ENCODE measurements at regions not wholly inside any gene's neighbourhood (a gene's known extent, or its start where the extent isn't known, plus 50 kb on each side); places are given as distances from the start of the nearest gene placed in this dataset.

GRCh38 chr6:166743406-166744222 lies 116.6 kb upstream of the RPS6KA2 start:
- Histone ChIP-seq H3K27ac (ENCODE audit: low read length) (no peak overlapping the region), H3K4me3 (ENCODE audit: low read length) (no peak overlapping the region), H3K4me1 (ENCODE audit: control insufficient read depth, insufficient read depth, low read length) (peaks cover 4% of the 10 kb centered on the region), H3K9me3 (ENCODE audit: control insufficient read depth, insufficient read depth, low read length) (no peaks in the 10 kb centered on the region), H3K36me3 (ENCODE audit: control insufficient read depth, insufficient read depth, low read length) (no peaks in the 10 kb centered on the region), H3K27me3 (ENCODE audit: control insufficient read depth, insufficient read depth, low read length) (no peaks in the 10 kb centered on the region)
- no peak for DNase-seq (ENCODE audit: low read depth, low spot score)
- no CpG with 5 or more reads among the region's 21 CpGs for WGBS (ENCODE audit: insufficient coverage, insufficient read length)

- no peaks in the 10 kb centered on the region for H3K9me3 ChIP-seq (ENCODE audit: control insufficient read depth, insufficient read depth, low read length)
- WGBS (ENCODE audit: insufficient coverage, insufficient read length): no CpG with 5 or more reads among the region's 7 CpGs
- H3K36me3 ChIP-seq (ENCODE audit: control insufficient read depth, insufficient read depth, low read length): no peaks in the 10 kb centered on the region
- no peak overlapping the region for H3K27ac ChIP-seq (ENCODE audit: low read length)
- no peak overlapping the region for H3K4me3 ChIP-seq (ENCODE audit: low read length)
- no peak for DNase-seq (ENCODE audit: low read depth, low spot score)
- no peaks in the 10 kb centered on the region for H3K27me3 ChIP-seq (ENCODE audit: control insufficient read depth, insufficient read depth, low read length)
- peaks cover 4% of the 10 kb centered on the region for H3K4me1 ChIP-seq (ENCODE audit: control insufficient read depth, insufficient read depth, low read length)
Measured at GRCh38 chr6:166742981-166743380, 115.9 kb upstream of the RPS6KA2 start.

GRCh38 chr6:166739976-166740318 lies 112.9 kb upstream of the RPS6KA2 start:
- Histone ChIP-seq H3K36me3 (ENCODE audit: control insufficient read depth, insufficient read depth, low read length) (no peaks in the 10 kb centered on the region), H3K4me1 (ENCODE audit: control insufficient read depth, insufficient read depth, low read length) (no peaks in the 10 kb centered on the region; the same call in 1 of the 2 replicates), H3K4me3 (ENCODE audit: low read length) (no peak overlapping the region), H3K27me3 (ENCODE audit: control insufficient read depth, insufficient read depth, low read length) (no peaks in the 10 kb centered on the region), H3K27ac (ENCODE audit: low read length) (no peak overlapping the region), H3K9me3 (ENCODE audit: control insufficient read depth, insufficient read depth, low read length) (no peaks in the 10 kb centered on the region)
- no CpG with 5 or more reads among the region's 1 CpG for WGBS (ENCODE audit: insufficient coverage, insufficient read length)
- DNase-seq (ENCODE audit: low read depth, low spot score): no peak

GRCh38 chr6:166739117-166739975 lies 112.3 kb upstream of the RPS6KA2 start:
- Histone ChIP-seq H3K4me1 (ENCODE audit: control insufficient read depth, insufficient read depth, low read length) (no peaks in the 10 kb centered on the region; the same call in 1 of the 2 replicates), H3K27me3 (ENCODE audit: control insufficient read depth, insufficient read depth, low read length) (no peaks in the 10 kb centered on the region), H3K4me3 (ENCODE audit: low read length) (no peak overlapping the region), H3K9me3 (ENCODE audit: control insufficient read depth, insufficient read depth, low read length) (no peaks in the 10 kb centered on the region), H3K36me3 (ENCODE audit: control insufficient read depth, insufficient read depth, low read length) (no peaks in the 10 kb centered on the region), H3K27ac (ENCODE audit: low read length) (no peak overlapping the region)
- no peak for DNase-seq (ENCODE audit: low read depth, low spot score)
- no CpG with 5 or more reads among the region's 18 CpGs for WGBS (ENCODE audit: insufficient coverage, insufficient read length)

- Histone ChIP-seq H3K4me1 (ENCODE audit: control insufficient read depth, insufficient read depth, low read length) (peaks cover 2% of the 10 kb centered on the region; the same call in 1 of the 2 replicates), H3K4me3 (ENCODE audit: low read length) (no peak overlapping the region), H3K27ac (ENCODE audit: low read length) (no peak overlapping the region), H3K27me3 (ENCODE audit: control insufficient read depth, insufficient read depth, low read length) (no peaks in the 10 kb centered on the region), H3K9me3 (ENCODE audit: control insufficient read depth, insufficient read depth, low read length) (no peaks in the 10 kb centered on the region), H3K36me3 (ENCODE audit: control insufficient read depth, insufficient read depth, low read length) (no peaks in the 10 kb centered on the region)
- WGBS (ENCODE audit: insufficient coverage, insufficient read length): no CpG with 5 or more reads among the region's 7 CpGs
- DNase-seq (ENCODE audit: low read depth, low spot score): no peak
Measured at GRCh38 chr6:166738386-166739116, 111.5 kb upstream of the RPS6KA2 start.

GRCh38 chr6:166737261-166737660 lies 110.2 kb upstream of the RPS6KA2 start:
- H3K27ac ChIP-seq (ENCODE audit: low read length): no peak overlapping the region
- H3K36me3 ChIP-seq (ENCODE audit: control insufficient read depth, insufficient read depth, low read length): no peaks in the 10 kb centered on the region
- no peak overlapping the region for H3K4me3 ChIP-seq (ENCODE audit: low read length)
- no peaks in the 10 kb centered on the region for H3K27me3 ChIP-seq (ENCODE audit: control insufficient read depth, insufficient read depth, low read length)
- H3K9me3 ChIP-seq (ENCODE audit: control insufficient read depth, insufficient read depth, low read length): no peaks in the 10 kb centered on the region
- no peak for DNase-seq (ENCODE audit: low read depth, low spot score)
- WGBS (ENCODE audit: insufficient coverage, insufficient read length): no CpG with 5 or more reads among the region's 7 CpGs
- peaks cover 2% of the 10 kb centered on the region; the same call in 1 of the 2 replicates for H3K4me1 ChIP-seq (ENCODE audit: control insufficient read depth, insufficient read depth, low read length)

- H3K9me3 ChIP-seq (ENCODE audit: control insufficient read depth, insufficient read depth, low read length): no peaks in the 10 kb centered on the region
- H3K27me3 ChIP-seq (ENCODE audit: control insufficient read depth, insufficient read depth, low read length): no peaks in the 10 kb centered on the region
- H3K27ac ChIP-seq (ENCODE audit: low read length): no peak overlapping the region
- no CpG with 5 or more reads among the region's 6 CpGs for WGBS (ENCODE audit: insufficient coverage, insufficient read length)
- peaks cover 2% of the 10 kb centered on the region; the same call in 1 of the 2 replicates for H3K4me1 ChIP-seq (ENCODE audit: control insufficient read depth, insufficient read depth, low read length)
- H3K36me3 ChIP-seq (ENCODE audit: control insufficient read depth, insufficient read depth, low read length): no peaks in the 10 kb centered on the region
- H3K4me3 ChIP-seq (ENCODE audit: low read length): no peak overlapping the region
- no peak for DNase-seq (ENCODE audit: low read depth, low spot score)
Measured at GRCh38 chr6:166736634-166737033, 109.6 kb upstream of the RPS6KA2 start.

GRCh38 chr6:166733900-166734299 lies 106.8 kb upstream of the RPS6KA2 start:
- no CpG with 5 or more reads among the region's 4 CpGs for WGBS (ENCODE audit: insufficient coverage, insufficient read length)
- H3K4me1 ChIP-seq (ENCODE audit: control insufficient read depth, insufficient read depth, low read length): peaks cover 2% of the 10 kb centered on the region; the same call in 1 of the 2 replicates

GRCh38 chr6:166729658-166730057 lies 102.6 kb upstream of the RPS6KA2 start:
- H3K4me3 ChIP-seq (ENCODE audit: low read length): no peak overlapping the region
- no peak for DNase-seq (ENCODE audit: low read depth, low spot score)
- H3K36me3 ChIP-seq (ENCODE audit: control insufficient read depth, insufficient read depth, low read length): no peaks in the 10 kb centered on the region
- no peaks in the 10 kb centered on the region for H3K27me3 ChIP-seq (ENCODE audit: control insufficient read depth, insufficient read depth, low read length)
- WGBS (ENCODE audit: insufficient coverage, insufficient read length): no CpG with 5 or more reads among the region's 5 CpGs
- H3K27ac ChIP-seq (ENCODE audit: low read length): no peak overlapping the region
- H3K4me1 ChIP-seq (ENCODE audit: control insufficient read depth, insufficient read depth, low read length): peaks cover 2% of the 10 kb centered on the region; the same call in 1 of the 2 replicates
- no peaks in the 10 kb centered on the region for H3K9me3 ChIP-seq (ENCODE audit: control insufficient read depth, insufficient read depth, low read length)

More at GRCh38 chr6:166733900-166734299, 106.8 kb upstream of the RPS6KA2 start:
- no peak overlapping the region for H3K4me3 ChIP-seq (ENCODE audit: low read length)
- no peaks in the 10 kb centered on the region for H3K36me3 ChIP-seq (ENCODE audit: control insufficient read depth, insufficient read depth, low read length)
- no peak for DNase-seq (ENCODE audit: low read depth, low spot score)
- no peak overlapping the region for H3K27ac ChIP-seq (ENCODE audit: low read length)
- H3K27me3 ChIP-seq (ENCODE audit: control insufficient read depth, insufficient read depth, low read length): no peaks in the 10 kb centered on the region
- no peaks in the 10 kb centered on the region for H3K9me3 ChIP-seq (ENCODE audit: control insufficient read depth, insufficient read depth, low read length)
